WTC11 (cell line): ENCODE measurements at regions not wholly inside any gene's neighbourhood (a gene's known extent, or its start where the extent isn't known, plus 50 kb on each side); places are given as distances from the start of the nearest gene placed in this dataset.

Experiments
- ATAC-seq: fragments of 200-7000 bp; cut with Tn5 transposase; 2 replicates; pipeline ENCODE4 v1.10.0; 2021; ENCODE audit warnings: mild to moderate bottlenecking, moderate library complexity
- CTCF ChIA-PET: fragments of 300-600 bp; sonication (Branson Sonifier 250); formaldehyde crosslinking; loops from one replicate; lab custom pipeline; 2021; ENCODE audit warnings: antibody characterized with exemption; lab: Charles Lee
- POLR2A ChIA-PET: fragments of 350-600 bp; sonication (Branson Sonifier 250); formaldehyde crosslinking; loops from one replicate; lab custom pipeline; 2021; ENCODE audit warnings: antibody characterized with exemption; lab: Charles Lee
- DNase-seq: peaks from one replicate; pipeline ENCODE4 v3.0.0; 2021; ENCODE audit warnings: low spot score
- H3K27ac Mint-ChIP-seq: 2 replicates; pipeline ENCODE4 v1.8.0; 2021; ENCODE audit warnings: mixed read lengths
- H3K27me3 Mint-ChIP-seq: 2 replicates; pipeline ENCODE4 v1.8.0; 2021; ENCODE audit warnings: low read depth, mild to moderate bottlenecking, moderate library complexity, mixed read lengths
- H3K36me3 Mint-ChIP-seq: 2 replicates; pipeline ENCODE4 v1.8.0; 2021; ENCODE audit warnings: mixed read lengths
- H3K4me1 Mint-ChIP-seq: 2 replicates; pipeline ENCODE4 v1.8.0; 2022; ENCODE audit warnings: mixed read lengths
- H3K4me3 Mint-ChIP-seq: 2 replicates; pipeline ENCODE4 v1.8.0; 2021; ENCODE audit warnings: mild to moderate bottlenecking, moderate library complexity, mixed read lengths
- H3K9me3 Mint-ChIP-seq: 2 replicates; pipeline ENCODE4 v1.8.0; 2021; ENCODE audit warnings: mixed read lengths
- ATF1 ChIP-seq: sonication (generic); formaldehyde crosslinking; IDR thresholded peaks from 2 replicates; pipeline ENCODE4 v1.8.1; 2023; ENCODE audit warnings: mild to moderate bottlenecking, moderate library complexity, missing genetic modification reagents
- ATF3 ChIP-seq: sonication (generic); formaldehyde crosslinking; conservative IDR thresholded peaks from 2 replicates; pipeline ENCODE4 v1.8.1; 2022; ENCODE audit warnings: mild to moderate bottlenecking, missing genetic modification reagents
- E2F5 ChIP-seq: sonication (generic); formaldehyde crosslinking; IDR thresholded peaks from 2 replicates; pipeline ENCODE4 v1.8.1; 2022; ENCODE audit warnings: mild to moderate bottlenecking, moderate library complexity, missing genetic modification reagents
- EMX1 ChIP-seq: fragments of 250-450 bp; sonication (Bioruptor Pico); IDR thresholded peaks from 2 replicates; pipeline ENCODE4 v1.8.0; 2021; ENCODE audit warnings: mild to moderate bottlenecking
- ESRRA ChIP-seq: sonication (generic); formaldehyde crosslinking; IDR thresholded peaks from 2 replicates; pipeline ENCODE4 v1.8.1; 2022; ENCODE audit warnings: mild to moderate bottlenecking, missing genetic modification reagents, borderline replicate concordance
- FOXJ3 ChIP-seq: sonication (generic); formaldehyde crosslinking; IDR thresholded peaks from 2 replicates; pipeline ENCODE4 v1.9.0; 2021; ENCODE audit warnings: missing genetic modification reagents, mild to moderate bottlenecking, borderline replicate concordance
- FOXP1 ChIP-seq: sonication (generic); formaldehyde crosslinking; IDR thresholded peaks from 2 replicates; pipeline ENCODE4 v1.8.0; 2022; ENCODE audit warnings: missing genetic modification reagents, mild to moderate bottlenecking, moderate library complexity, borderline replicate concordance
- GTF2I ChIP-seq: fragments of 250-450 bp; sonication (Bioruptor Pico); conservative IDR thresholded peaks from 2 replicates; pipeline ENCODE4 v1.4.0; 2021; ENCODE audit warnings: mild to moderate bottlenecking
- IRF1 ChIP-seq: sonication (generic); formaldehyde crosslinking; IDR thresholded peaks from 2 replicates; pipeline ENCODE4 v1.8.0; 2023; ENCODE audit warnings: missing genetic modification reagents
- JAZF1 ChIP-seq: fragments of 250-450 bp; sonication (Bioruptor Pico); IDR thresholded peaks from 2 replicates; pipeline ENCODE4 v1.9.0; 2021; ENCODE audit warnings: moderate library complexity, mild to moderate bottlenecking, inconsistent platforms
- MXD4 ChIP-seq: fragments of 250-450 bp; sonication (Bioruptor Pico); IDR thresholded peaks from 2 replicates; pipeline ENCODE4 v1.8.0; 2021; ENCODE audit warnings: mild to moderate bottlenecking, moderate library complexity, borderline replicate concordance
- MYBL2 ChIP-seq: sonication (generic); formaldehyde crosslinking; IDR thresholded peaks from 2 replicates; pipeline ENCODE4 v1.8.1; 2023; ENCODE audit warnings: mild to moderate bottlenecking, moderate library complexity, missing genetic modification reagents
- NR2C2 ChIP-seq: sonication (generic); formaldehyde crosslinking; IDR thresholded peaks from 2 replicates; pipeline ENCODE4 v1.8.0; 2022; ENCODE audit warnings: mild to moderate bottlenecking, missing genetic modification reagents
- PREB ChIP-seq: sonication (generic); formaldehyde crosslinking; IDR thresholded peaks from 2 replicates; pipeline ENCODE4 v1.8.1; 2022; ENCODE audit warnings: mild to moderate bottlenecking, missing genetic modification reagents, moderate library complexity, borderline replicate concordance
- RELA ChIP-seq: sonication (generic); formaldehyde crosslinking; IDR thresholded peaks from 2 replicates; pipeline ENCODE4 v1.8.1; 2022; ENCODE audit warnings: missing genetic modification reagents, mild to moderate bottlenecking, borderline replicate concordance
- SMAD3 ChIP-seq: sonication (generic); formaldehyde crosslinking; IDR thresholded peaks from 2 replicates; pipeline ENCODE4 v1.8.0; 2022; ENCODE audit warnings: missing genetic modification reagents, mild to moderate bottlenecking, borderline replicate concordance
- TEAD4 ChIP-seq: sonication (generic); formaldehyde crosslinking; IDR thresholded peaks from 2 replicates; pipeline ENCODE4 v1.8.0; 2022; ENCODE audit warnings: mild to moderate bottlenecking, missing genetic modification reagents
- ZBTB21 ChIP-seq: sonication (generic); formaldehyde crosslinking; IDR thresholded peaks from 2 replicates; pipeline ENCODE4 v1.8.1; 2023; ENCODE audit warnings: mild to moderate bottlenecking, missing genetic modification reagents, borderline replicate concordance
- ZNF232 ChIP-seq: sonication (generic); formaldehyde crosslinking; IDR thresholded peaks from 2 replicates; pipeline ENCODE4 v1.8.0; 2022; ENCODE audit warnings: mild to moderate bottlenecking, missing genetic modification reagents
- ZNF263 ChIP-seq: sonication (generic); formaldehyde crosslinking; IDR thresholded peaks from 2 replicates; pipeline ENCODE4 v1.8.1; 2022; ENCODE audit warnings: low read depth, mild to moderate bottlenecking, moderate library complexity, missing genetic modification reagents
- ZNF671 ChIP-seq: fragments of 250-450 bp; sonication (Bioruptor Pico); IDR thresholded peaks from 2 replicates; pipeline ENCODE4 v1.8.0; 2021; ENCODE audit warnings: mild to moderate bottlenecking
- TF ChIP-seq, protein P1 (sequence below): sonication (generic); formaldehyde crosslinking; IDR thresholded peaks from 2 replicates; pipeline ENCODE4 v1.8.0; 2022; ENCODE audit warnings: mild to moderate bottlenecking, missing genetic modification reagents
- TF ChIP-seq, protein P2 (sequence below): fragments of 250-450 bp; sonication (Bioruptor Pico); IDR thresholded peaks from 2 replicates; pipeline ENCODE4 v1.9.0; 2021; ENCODE audit warnings: mild to moderate bottlenecking, borderline replicate concordance
- TF ChIP-seq, protein P3 (sequence below): sonication (generic); formaldehyde crosslinking; IDR thresholded peaks from 2 replicates; pipeline ENCODE4 v1.8.1; 2023; ENCODE audit warnings: mild to moderate bottlenecking, moderate library complexity, missing genetic modification reagents
- TF ChIP-seq, protein P4 (sequence below): fragments of 250-450 bp; sonication (Bioruptor Pico); IDR thresholded peaks from 2 replicates; pipeline ENCODE4 v1.9.0; 2021; ENCODE audit warnings: mild to moderate bottlenecking

DNA sequence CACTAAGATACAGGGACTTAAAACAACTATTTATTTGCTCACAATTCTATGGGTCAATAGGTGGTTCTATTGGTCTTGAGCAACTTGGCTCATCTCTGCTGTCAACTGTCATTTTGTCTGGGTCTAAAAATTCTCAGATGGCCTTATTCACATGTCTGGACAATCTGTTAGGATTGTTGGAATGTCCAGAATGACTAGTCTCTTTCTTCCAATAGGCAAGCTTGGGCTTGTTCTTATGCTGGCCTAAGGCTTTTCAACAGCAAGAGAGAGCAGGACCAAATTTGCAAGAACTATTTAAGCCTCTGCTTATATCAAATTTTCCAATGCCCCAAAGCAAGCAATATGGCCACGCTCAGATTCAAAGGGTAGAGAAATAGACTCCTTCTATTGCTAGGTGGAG, 240.9 kb downstream of the KIF2B start:
- ChIA-PET CTCF (no interaction called here), POLR2A (no interaction called here)
- Mint-ChIP-seq H3K36me3 (peaks cover 33% of the 10 kb centered on the region), H3K27ac (no peak overlapping the region), H3K4me1 (no peaks in the 10 kb centered on the region), H3K4me3 (no peak overlapping the region), H3K9me3 (peaks cover 62% of the 10 kb centered on the region), H3K27me3 (no peaks in the 10 kb centered on the region)
- no peak for TF ChIP-seq MXD4 (CRISPR knock-in tag)
- TF ChIP-seq, protein P1, sequence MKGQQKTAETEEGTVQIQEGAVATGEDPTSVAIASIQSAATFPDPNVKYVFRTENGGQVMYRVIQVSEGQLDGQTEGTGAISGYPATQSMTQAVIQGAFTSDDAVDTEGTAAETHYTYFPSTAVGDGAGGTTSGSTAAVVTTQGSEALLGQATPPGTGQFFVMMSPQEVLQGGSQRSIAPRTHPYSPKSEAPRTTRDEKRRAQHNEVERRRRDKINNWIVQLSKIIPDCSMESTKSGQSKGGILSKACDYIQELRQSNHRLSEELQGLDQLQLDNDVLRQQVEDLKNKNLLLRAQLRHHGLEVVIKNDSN (CRISPR knock-in tag) = no peak
- TF ChIP-seq ATF3 (CRISPR knock-in tag) = no peak
- no peak for TF ChIP-seq SMAD3 (CRISPR knock-in tag)
- TF ChIP-seq, protein P2, sequence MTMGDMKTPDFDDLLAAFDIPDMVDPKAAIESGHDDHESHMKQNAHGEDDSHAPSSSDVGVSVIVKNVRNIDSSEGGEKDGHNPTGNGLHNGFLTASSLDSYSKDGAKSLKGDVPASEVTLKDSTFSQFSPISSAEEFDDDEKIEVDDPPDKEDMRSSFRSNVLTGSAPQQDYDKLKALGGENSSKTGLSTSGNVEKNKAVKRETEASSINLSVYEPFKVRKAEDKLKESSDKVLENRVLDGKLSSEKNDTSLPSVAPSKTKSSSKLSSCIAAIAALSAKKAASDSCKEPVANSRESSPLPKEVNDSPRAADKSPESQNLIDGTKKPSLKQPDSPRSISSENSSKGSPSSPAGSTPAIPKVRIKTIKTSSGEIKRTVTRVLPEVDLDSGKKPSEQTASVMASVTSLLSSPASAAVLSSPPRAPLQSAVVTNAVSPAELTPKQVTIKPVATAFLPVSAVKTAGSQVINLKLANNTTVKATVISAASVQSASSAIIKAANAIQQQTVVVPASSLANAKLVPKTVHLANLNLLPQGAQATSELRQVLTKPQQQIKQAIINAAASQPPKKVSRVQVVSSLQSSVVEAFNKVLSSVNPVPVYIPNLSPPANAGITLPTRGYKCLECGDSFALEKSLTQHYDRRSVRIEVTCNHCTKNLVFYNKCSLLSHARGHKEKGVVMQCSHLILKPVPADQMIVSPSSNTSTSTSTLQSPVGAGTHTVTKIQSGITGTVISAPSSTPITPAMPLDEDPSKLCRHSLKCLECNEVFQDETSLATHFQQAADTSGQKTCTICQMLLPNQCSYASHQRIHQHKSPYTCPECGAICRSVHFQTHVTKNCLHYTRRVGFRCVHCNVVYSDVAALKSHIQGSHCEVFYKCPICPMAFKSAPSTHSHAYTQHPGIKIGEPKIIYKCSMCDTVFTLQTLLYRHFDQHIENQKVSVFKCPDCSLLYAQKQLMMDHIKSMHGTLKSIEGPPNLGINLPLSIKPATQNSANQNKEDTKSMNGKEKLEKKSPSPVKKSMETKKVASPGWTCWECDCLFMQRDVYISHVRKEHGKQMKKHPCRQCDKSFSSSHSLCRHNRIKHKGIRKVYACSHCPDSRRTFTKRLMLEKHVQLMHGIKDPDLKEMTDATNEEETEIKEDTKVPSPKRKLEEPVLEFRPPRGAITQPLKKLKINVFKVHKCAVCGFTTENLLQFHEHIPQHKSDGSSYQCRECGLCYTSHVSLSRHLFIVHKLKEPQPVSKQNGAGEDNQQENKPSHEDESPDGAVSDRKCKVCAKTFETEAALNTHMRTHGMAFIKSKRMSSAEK (CRISPR knock-in tag) = no peak
- no peak for TF ChIP-seq GTF2I (CRISPR knock-in tag)
- no peak for TF ChIP-seq FOXP1 (CRISPR knock-in tag)
- no peak for TF ChIP-seq PREB (CRISPR knock-in tag)
- TF ChIP-seq, protein P3, sequence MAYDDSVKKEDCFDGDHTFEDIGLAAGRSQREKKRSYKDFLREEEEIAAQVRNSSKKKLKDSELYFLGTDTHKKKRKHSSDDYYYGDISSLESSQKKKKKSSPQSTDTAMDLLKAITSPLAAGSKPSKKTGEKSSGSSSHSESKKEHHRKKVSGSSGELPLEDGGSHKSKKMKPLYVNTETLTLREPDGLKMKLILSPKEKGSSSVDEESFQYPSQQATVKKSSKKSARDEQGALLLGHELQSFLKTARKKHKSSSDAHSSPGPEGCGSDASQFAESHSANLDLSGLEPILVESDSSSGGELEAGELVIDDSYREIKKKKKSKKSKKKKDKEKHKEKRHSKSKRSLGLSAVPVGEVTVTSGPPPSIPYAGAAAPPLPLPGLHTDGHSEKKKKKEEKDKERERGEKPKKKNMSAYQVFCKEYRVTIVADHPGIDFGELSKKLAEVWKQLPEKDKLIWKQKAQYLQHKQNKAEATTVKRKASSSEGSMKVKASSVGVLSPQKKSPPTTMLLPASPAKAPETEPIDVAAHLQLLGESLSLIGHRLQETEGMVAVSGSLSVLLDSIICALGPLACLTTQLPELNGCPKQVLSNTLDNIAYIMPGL = no peak
- no peak for TF ChIP-seq IRF1 (CRISPR knock-in tag)
- TF ChIP-seq JAZF1 (CRISPR knock-in tag) = no peak
- TF ChIP-seq ATF1 = no peak
- TF ChIP-seq ESRRA (CRISPR knock-in tag) = no peak
- TF ChIP-seq ZNF232 (CRISPR knock-in tag) = no peak
- DNase-seq (no peak), ATAC-seq (no peak)

- Mint-ChIP-seq H3K4me1 (no peaks in the 10 kb centered on the region; the same call in 1 of the 2 replicates), H3K36me3 (peaks cover 48% of the 10 kb centered on the region), H3K27ac (no peak overlapping the region), H3K27me3 (peaks cover 2% of the 10 kb centered on the region; the same call in 1 of the 2 replicates), H3K9me3 (peaks cover 78% of the 10 kb centered on the region), H3K4me3 (no peak overlapping the region)
- ATAC-seq = no peak
- ChIA-PET POLR2A (no interaction called here), CTCF (no interaction called here)
- TF ChIP-seq EMX1 (CRISPR knock-in tag) (no peak), ZNF263 (CRISPR knock-in tag) (no peak), ZBTB21 (CRISPR knock-in tag) (no peak), TEAD4 (no peak), FOXJ3 (CRISPR knock-in tag) (no peak), NR2C2 (CRISPR knock-in tag) (no peak), E2F5 (no peak), RELA (CRISPR knock-in tag) (no peak), PREB (CRISPR knock-in tag) (no peak), ZNF671 (CRISPR knock-in tag) (no peak), MYBL2 (CRISPR knock-in tag) (no peak), GTF2I (CRISPR knock-in tag) (no peak)
- TF ChIP-seq, protein P4, sequence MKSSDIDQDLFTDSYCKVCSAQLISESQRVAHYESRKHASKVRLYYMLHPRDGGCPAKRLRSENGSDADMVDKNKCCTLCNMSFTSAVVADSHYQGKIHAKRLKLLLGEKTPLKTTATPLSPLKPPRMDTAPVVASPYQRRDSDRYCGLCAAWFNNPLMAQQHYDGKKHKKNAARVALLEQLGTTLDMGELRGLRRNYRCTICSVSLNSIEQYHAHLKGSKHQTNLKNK (CRISPR knock-in tag) = no peak
- no peak for DNase-seq
These were observed 262.3 kb downstream of the KIF2B start for GRCh38 chr17:54085020-54085419.
